ENCODE measurements at regions not wholly inside any gene's neighbourhood (a gene's known extent, or its start where the extent isn't known, plus 50 kb on each side); places are given as distances from the start of the nearest gene placed in this dataset.

- Histone ChIP-seq H3K4me3 (no peak overlapping the region), H3K36me3 (no peaks in the 10 kb centered on the region), H3K27me3 (replicated peaks; ENCODE audit: insufficient read depth) (no peaks in the 10 kb centered on the region), H3K9me3 (no peaks in the 10 kb centered on the region), H3K4me1 (ENCODE audit: control insufficient read depth in 1 of 2, low read depth in 2 of 2) (no peaks in the 10 kb centered on the region), H3K27ac (no peak overlapping the region)
- TF ChIP-seq CTCF (IDR thresholded peaks at IDR 0.05): no peak
- ATAC-seq (ENCODE audit: insufficient number of reproducible peaks, low FRiP score, low read depth) (no peak), DNase-seq (ENCODE audit: low spot score) (no peak)
Observed at GRCh38 chr2:16140771-16141640, 200.7 kb downstream of the MYCN start.

DNA sequence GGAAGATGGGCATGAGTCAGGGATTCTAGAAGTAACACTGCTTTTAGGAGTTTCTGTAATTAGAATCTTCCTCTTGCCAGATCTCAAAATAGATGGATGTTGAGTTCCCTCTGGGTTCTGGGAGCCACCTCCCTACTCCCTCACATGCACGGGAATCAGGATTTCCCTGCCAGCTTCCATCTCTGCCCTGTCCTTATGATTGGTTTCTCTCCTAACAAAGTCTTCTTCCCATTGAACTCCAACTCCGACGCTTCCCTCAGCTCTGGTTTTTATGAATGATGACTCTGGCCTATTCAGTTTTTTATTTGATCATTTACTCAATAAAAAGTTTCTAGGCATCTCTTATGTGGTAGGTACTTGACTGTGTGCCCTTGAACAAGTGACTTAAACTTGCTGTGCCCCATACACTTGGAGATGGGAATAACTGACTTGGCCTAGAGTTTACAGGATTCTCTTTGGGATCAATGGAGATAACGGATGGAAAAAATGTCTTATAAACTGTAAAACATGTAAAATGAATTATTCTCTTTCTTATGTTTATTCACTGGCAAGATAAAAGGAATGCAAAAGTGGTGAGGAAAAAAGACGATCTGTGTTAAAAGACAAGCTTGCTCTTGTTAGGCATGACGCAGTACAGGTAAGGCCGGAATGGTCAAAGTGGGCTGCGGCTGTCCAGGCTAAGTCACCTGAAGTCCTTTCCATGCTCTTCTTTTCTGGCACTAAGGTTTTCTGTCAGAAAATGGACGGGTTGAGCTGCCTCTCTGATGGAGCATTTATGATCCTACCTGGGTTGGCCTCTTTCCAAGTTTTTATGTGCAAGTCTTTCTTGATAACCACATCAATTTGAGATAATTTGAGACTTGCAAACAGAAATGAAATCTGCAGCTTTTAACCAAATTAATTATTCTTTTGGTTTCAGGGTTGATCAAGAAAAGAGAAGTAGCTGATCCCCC, 199.6 kb downstream of the MYCN start:
- DNase-seq (ENCODE audit: low spot score): no peak
- Histone ChIP-seq H3K4me1 (ENCODE audit: control insufficient read depth in 1 of 2, low read depth in 2 of 2) (no peaks in the 10 kb centered on the region), H3K36me3 (no peaks in the 10 kb centered on the region), H3K27ac (no peak overlapping the region), H3K27me3 (replicated peaks; ENCODE audit: insufficient read depth) (no peaks in the 10 kb centered on the region), H3K9me3 (no peaks in the 10 kb centered on the region), H3K4me3 (no peak overlapping the region)
- no peak for ATAC-seq (ENCODE audit: insufficient number of reproducible peaks, low FRiP score, low read depth)
- TF ChIP-seq CTCF (IDR thresholded peaks at IDR 0.05): no peak

DNA sequence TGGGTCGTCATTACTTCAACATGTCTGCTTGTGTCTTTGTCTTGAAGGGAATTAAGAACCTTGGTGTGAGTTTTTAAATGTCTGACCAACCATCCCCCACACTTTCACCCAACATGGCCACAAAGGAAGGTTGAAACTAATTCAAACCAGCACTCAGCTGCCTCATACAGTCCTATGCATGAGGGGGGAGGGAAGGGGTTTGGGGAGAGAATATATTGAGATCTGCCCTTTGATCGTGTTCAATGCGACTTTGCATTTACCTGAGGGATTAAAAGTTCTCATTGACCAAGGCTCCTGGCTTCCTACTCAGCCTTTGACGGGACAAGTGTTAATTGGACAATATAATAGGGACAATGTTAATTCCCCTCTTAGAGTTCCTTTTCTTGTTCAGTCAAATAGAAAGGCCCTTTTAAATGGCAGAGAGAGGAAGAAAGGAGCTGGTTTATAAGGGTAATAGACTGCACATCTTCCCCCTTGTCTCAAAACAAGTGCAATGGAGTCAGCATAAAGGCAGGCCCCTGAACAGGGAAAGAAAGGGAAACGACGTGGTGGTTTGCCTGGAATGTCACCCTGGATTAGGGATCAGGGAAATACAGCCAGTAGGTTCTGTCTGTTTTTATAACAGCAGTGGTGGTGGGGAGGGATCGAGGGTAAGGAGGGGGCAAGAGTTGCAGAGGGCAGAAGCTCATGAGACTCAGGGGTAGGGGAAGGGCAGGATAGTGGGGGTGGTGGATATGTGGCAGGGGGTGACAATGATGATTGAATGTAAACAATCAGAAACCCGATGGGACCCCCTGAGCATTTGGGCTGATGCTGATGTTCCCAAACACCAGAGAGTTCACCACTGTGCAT, 198.7 kb downstream of the MYCN start:
- no peaks in the 10 kb centered on the region for H3K36me3 ChIP-seq
- H3K4me1 ChIP-seq (ENCODE audit: control insufficient read depth in 1 of 2, low read depth in 2 of 2): no peaks in the 10 kb centered on the region
- DNase-seq (ENCODE audit: low spot score) (no peak), ATAC-seq (ENCODE audit: insufficient number of reproducible peaks, low FRiP score, low read depth) (no peak)
- H3K4me3 ChIP-seq: no peak overlapping the region
- H3K9me3 ChIP-seq: no peaks in the 10 kb centered on the region
- H3K27ac ChIP-seq: no peak overlapping the region
- TF ChIP-seq CTCF (IDR thresholded peaks at IDR 0.05): no peak
- no peaks in the 10 kb centered on the region for H3K27me3 ChIP-seq (replicated peaks; ENCODE audit: insufficient read depth)

GRCh38 chr2:16137080-16137755, 196.9 kb downstream of the MYCN start:
- no peaks in the 10 kb centered on the region for H3K36me3 ChIP-seq
- H3K9me3 ChIP-seq: no peaks in the 10 kb centered on the region
- DNase-seq (ENCODE audit: low spot score) (no peak), ATAC-seq (ENCODE audit: insufficient number of reproducible peaks, low FRiP score, low read depth) (no peak)
- no peaks in the 10 kb centered on the region for H3K4me1 ChIP-seq (ENCODE audit: control insufficient read depth in 1 of 2, low read depth in 2 of 2)
- TF ChIP-seq CTCF (IDR thresholded peaks at IDR 0.05): no peak
- no peak overlapping the region for H3K4me3 ChIP-seq
- H3K27me3 ChIP-seq (replicated peaks; ENCODE audit: insufficient read depth): no peaks in the 10 kb centered on the region
- H3K27ac ChIP-seq: no peak overlapping the region
